ENCODE measurements at regions not wholly inside any gene's neighbourhood (a gene's known extent, or its start where the extent isn't known, plus 50 kb on each side); places are given as distances from the start of the nearest gene placed in this dataset.

GRCh38 chr14:86990396-86990795, 1002.6 kb downstream of the GALC start:
- DNase-seq (ENCODE audit: low read depth in 2 of 2), result no peak

- DNase-seq (ENCODE audit: low read depth in 2 of 2), result no peak
Observed at GRCh38 chr14:86989285-86989684, 1003.7 kb downstream of the GALC start.

GRCh38 chr14:86987966-86988365, 1005.0 kb downstream of the GALC start:
- DNase-seq (ENCODE audit: low read depth in 2 of 2), result no peak

- no peak for DNase-seq (ENCODE audit: low read depth in 2 of 2)
Observed at GRCh38 chr14:86973177-86973576, 1019.8 kb downstream of the GALC start.

GRCh38 chr14:86971292-86971691, 1021.7 kb downstream of the GALC start:
- DNase-seq (ENCODE audit: low read depth in 2 of 2), result no peak

GRCh38 chr14:86961106-86961716, 1031.8 kb downstream of the GALC start:
- no peak for DNase-seq (ENCODE audit: low read depth in 2 of 2)

- no peak for DNase-seq (ENCODE audit: low read depth in 2 of 2)
Observed at GRCh38 chr14:86955771-86956354, 1037.1 kb downstream of the GALC start.

- no peak for DNase-seq (ENCODE audit: low read depth in 2 of 2)
Observed at GRCh38 chr14:86954623-86955022, 1038.4 kb downstream of the GALC start.

- DNase-seq (ENCODE audit: low read depth in 2 of 2), result no peak
Observed at GRCh38 chr14:86946446-86946845, 1046.5 kb downstream of the GALC start.

- DNase-seq (ENCODE audit: low read depth in 2 of 2), result no peak
Observed at GRCh38 chr14:86944434-86944833, 1048.5 kb downstream of the GALC start.

GRCh38 chr14:86943391-86944365, 1049.3 kb downstream of the GALC start:
- no peak for DNase-seq (ENCODE audit: low read depth in 2 of 2)

- no peak for DNase-seq (ENCODE audit: low read depth in 2 of 2)
Observed at GRCh38 chr14:86942936-86943335, 1050.0 kb downstream of the GALC start.

GRCh38 chr14:86940106-86940505, 1052.9 kb downstream of the GALC start:
- no peak for DNase-seq (ENCODE audit: low read depth in 2 of 2)

GRCh38 chr14:86938320-86938719, 1054.7 kb downstream of the GALC start:
- no peak for DNase-seq (ENCODE audit: low read depth in 2 of 2)

GRCh38 chr14:86936556-86936955, 1056.4 kb downstream of the GALC start:
- no peak for DNase-seq (ENCODE audit: low read depth in 2 of 2)

- DNase-seq (ENCODE audit: low read depth in 2 of 2), result no peak
Observed at GRCh38 chr14:86935241-86935885, 1057.6 kb downstream of the GALC start.

GRCh38 chr14:86933958-86934595, 1058.9 kb downstream of the GALC start:
- no peak for DNase-seq (ENCODE audit: low read depth in 2 of 2)

GRCh38 chr14:86933460-86933859, 1059.5 kb downstream of the GALC start:
- no peak for DNase-seq (ENCODE audit: low read depth in 2 of 2)

GRCh38 chr14:86915406-86915805, 1077.6 kb downstream of the GALC start:
- no peak for DNase-seq (ENCODE audit: low read depth in 2 of 2)

GRCh38 chr14:86912709-86913108, 1080.3 kb downstream of the GALC start:
- no peak for DNase-seq (ENCODE audit: low read depth in 2 of 2)

GRCh38 chr14:86911486-86911885, 1081.5 kb downstream of the GALC start:
- DNase-seq (ENCODE audit: low read depth in 2 of 2), result no peak

Measured in stimulated activated CD4-positive, alpha-beta T cell treated with anti-CD3 and anti-CD28 coated beads, Interleukin-4, amount 100 ng/mL, for 48 hours (primary cell).